HG03066 (cell line): ENCODE measurements at regions not wholly inside any gene's neighbourhood (a gene's known extent, or its start where the extent isn't known, plus 50 kb on each side); places are given as distances from the start of the nearest gene placed in this dataset.

Source experiments
- ATAC-seq: cut with Tn5 transposase; IDR thresholded peaks from one replicate; pipeline ENCODE4 v1.9.1; 2021; ENCODE audit warnings: low read depth; ENCODE audit not compliant: unreplicated experiment

DNA sequence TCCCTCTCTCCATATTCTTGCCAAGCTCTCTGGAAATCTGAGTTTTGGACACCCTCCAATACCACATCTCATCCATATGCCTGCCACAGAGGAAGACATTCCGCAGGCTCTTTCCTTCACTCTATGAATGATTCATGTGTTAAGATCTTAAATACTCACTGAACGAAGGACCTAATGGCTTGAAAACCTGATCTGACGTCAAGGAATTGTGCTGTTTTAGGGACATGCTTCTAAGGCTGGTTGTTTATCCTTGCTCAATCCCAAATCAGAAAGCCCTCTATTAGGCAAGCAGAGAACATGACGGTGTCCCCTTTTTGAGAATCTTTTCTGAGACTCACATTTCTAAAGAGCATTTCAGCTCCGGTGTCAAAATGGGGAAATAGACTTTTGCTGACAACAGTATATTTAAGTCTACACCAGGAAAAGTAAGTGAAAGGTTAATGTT is 83.7 kb upstream of the GALNT5 start:
- ATAC-seq: no peak

DNA sequence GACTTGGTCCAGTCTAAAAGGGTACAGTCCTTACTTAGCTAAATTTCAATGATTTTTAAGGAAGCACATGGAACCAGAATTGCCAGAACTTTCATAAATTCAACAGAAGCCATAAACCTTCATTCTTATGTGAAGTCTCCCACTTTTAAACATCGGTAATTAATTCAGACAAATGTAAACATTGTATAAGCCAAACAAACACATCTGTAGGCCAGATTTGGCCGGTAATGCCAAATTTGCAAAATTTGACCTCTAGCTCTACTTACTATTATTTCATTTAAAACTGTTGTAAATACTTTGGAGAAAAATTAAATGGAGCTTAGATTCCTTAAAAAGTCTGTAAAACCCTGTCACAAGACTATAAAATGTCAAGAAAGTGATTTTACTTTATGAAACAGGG is 83.2 kb upstream of the GALNT5 start:
- ATAC-seq: no peak

GRCh38 chr2:157176602-157177001 is 80.9 kb upstream of the GALNT5 start:
- ATAC-seq: no peak

DNA sequence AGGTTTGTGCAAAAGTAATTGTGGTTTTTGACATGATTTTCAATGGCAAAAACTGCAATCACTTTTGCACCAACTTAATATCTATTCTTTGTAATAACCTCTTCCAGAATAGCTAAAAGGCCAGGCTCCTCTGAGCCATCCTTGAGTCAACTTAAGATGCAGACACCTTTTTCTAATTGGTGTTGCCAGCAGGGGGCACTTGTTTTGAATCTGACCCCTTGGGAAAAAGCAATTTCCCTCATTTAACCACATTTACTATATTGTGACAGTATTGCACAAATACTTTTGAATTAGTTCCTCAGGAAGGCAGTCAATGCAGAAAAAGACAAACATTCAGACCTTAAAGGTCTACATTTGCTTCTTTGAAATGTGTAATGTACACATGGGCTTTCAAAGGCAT is 78.6 kb upstream of the GALNT5 start:
- ATAC-seq: no peak

GRCh38 chr2:157179324-157180105 is 78.0 kb upstream of the GALNT5 start:
- ATAC-seq: no peak

- ATAC-seq: no peak
Observed at GRCh38 chr2:157180359-157180758, 77.1 kb upstream of the GALNT5 start.

DNA sequence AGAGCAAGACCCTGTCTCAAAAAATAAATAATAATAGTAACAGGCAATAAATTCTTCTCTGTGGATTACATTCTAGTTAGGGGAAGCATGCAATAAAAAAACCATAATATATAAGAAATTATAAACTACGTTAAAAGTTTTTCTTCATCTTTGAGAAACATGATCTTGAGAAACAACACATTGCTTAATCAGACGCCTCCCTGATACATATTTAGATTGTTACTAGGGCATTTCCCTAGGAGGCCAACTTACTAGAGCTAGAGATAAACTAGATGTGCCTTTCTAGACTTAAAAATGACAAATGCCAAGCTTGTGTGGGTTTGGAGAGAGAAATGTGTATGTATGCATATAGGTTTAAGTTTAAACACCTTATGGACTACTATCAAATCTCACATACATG is 76.3 kb upstream of the GALNT5 start:
- no peak for ATAC-seq

- no peak for ATAC-seq
Observed at GRCh38 chr2:157182204-157182709, 75.2 kb upstream of the GALNT5 start.

DNA sequence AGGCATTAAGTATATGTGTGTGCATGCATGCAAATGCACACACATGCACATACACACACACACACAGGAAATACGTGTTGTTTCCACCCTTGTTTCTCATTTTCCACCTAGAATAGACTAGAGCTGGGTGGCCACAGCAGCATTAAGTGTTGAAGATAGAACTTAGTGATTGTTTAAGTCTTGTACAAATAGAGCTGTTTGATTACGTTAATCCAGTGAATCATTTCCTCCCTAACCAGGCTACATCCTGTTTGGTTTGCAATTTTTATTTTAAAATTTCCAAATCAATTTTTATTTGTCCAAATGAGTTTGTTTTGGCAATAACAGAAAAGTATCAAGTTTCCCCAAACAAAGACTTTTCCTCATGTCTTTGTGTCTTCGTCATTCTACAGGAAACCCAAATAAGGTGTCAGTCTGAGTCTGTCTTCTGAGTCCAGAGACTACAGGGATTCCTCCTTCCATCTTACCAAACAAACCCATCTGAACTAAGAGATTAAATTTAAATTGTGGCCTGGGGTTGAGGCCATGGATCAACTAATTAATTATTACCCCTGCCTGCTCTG is 74.6 kb upstream of the GALNT5 start:
- no peak for ATAC-seq

- ATAC-seq: no peak
Observed at GRCh38 chr2:157184161-157184895, 73.2 kb upstream of the GALNT5 start.

- no peak for ATAC-seq
Observed at GRCh38 chr2:157185476-157186227, 71.9 kb upstream of the GALNT5 start.

- ATAC-seq: no peak
Observed at GRCh38 chr2:157190151-157190550, 67.4 kb upstream of the GALNT5 start.

GRCh38 chr2:157191186-157191585 is 66.3 kb upstream of the GALNT5 start:
- ATAC-seq: no peak

DNA sequence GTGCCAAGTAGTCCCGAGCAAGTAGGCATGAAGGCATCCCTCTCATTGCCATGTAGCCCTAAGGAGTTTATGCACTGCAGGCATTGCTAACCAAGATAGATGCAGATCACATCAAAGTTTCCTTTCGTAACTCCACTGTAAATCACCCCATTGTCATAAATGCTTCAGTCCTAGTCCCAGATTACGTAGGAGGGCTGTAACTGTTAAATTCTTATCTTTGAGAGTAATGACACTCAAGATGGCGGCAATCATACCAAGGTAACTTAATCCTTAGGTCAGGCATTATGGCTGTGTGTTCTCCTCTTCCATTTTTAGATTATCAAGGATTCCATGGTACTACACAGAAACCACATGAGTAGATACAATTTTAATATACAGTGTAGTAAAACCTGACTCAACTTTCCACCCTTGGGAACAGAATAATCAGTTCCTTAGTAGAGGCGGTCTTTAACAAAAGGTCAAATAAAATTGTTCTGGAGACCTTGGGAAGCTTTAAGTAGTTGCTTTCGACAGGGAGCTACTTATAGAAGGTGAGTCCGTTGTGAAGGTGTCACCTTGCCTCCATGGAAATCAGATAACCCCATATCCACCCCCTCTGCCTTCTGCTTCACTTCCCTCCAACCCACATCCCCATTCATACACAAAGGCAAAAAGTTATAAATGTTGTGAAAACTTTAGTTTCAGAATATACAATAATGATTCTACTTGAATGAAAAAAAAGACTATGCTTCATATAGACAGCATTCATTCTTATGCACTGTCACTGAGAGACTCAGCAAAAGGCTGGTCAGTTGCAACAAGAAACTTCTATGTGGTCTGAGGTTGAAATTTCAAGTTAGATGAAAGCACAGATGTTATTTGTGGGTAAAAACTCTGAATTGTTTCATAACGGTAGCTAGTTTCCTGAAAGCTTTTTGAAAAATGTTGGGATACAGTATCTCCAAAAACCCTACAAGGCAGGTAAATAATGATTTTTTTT is 64.8 kb upstream of the GALNT5 start:
- peak; percentile 93 for ATAC-seq

- no peak for ATAC-seq
Observed at GRCh38 chr2:157193461-157193860, 64.0 kb upstream of the GALNT5 start.

- ATAC-seq: peak; percentile 44
Observed at GRCh38 chr2:157194097-157194688, 63.3 kb upstream of the GALNT5 start.

DNA sequence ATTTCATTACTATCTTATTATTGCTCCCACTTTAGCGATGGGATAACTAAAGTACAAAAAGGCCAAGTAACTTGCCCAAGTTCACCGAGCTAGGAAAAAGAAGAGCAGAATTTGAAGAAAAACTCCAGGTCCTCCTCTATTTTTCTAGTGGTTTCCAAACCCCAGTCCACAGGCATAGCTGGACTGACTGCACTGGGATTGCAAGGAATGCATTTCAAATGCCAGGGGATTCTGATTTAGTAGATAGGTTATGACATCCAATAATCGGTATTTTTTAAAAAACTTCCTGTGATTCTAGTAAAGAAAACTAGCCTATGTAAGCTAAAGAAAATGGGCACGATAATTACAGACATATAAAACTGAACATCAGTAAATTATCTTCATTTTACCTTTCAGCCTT is 62.7 kb upstream of the GALNT5 start:
- no peak for ATAC-seq

GRCh38 chr2:157196956-157197355 is 60.5 kb upstream of the GALNT5 start:
- no peak for ATAC-seq

- no peak for ATAC-seq
Observed at GRCh38 chr2:157197848-157198247, 59.7 kb upstream of the GALNT5 start.
